ENCODE measurements at regions not wholly inside any gene's neighbourhood (a gene's known extent, or its start where the extent isn't known, plus 50 kb on each side); places are given as distances from the start of the nearest gene placed in this dataset.

- Histone ChIP-seq H2BK15ac (ENCODE audit: low read depth, low read length) (no peak overlapping the region), H2AK5ac (ENCODE audit: insufficient read length, low read length) (no peak overlapping the region), H4K91ac (ENCODE audit: insufficient read length, low read depth, low read length) (no peak overlapping the region), H4K5ac (ENCODE audit: insufficient read length, low read depth, low read length) (no peak overlapping the region), H3K56ac (ENCODE audit: insufficient read length, low read depth, low read length) (no peak overlapping the region), H3K27me3 (ENCODE audit: insufficient read depth, low read length) (no peaks in the 10 kb centered on the region), H4K20me1 (ENCODE audit: control insufficient read depth, insufficient read depth, insufficient read length) (no peaks in the 10 kb centered on the region), H3K27ac (ENCODE audit: insufficient read length, low read depth, low read length) (no peak overlapping the region), H2BK20ac (ENCODE audit: low read depth, low read length, poor library complexity, severe bottlenecking) (no peak overlapping the region), H3T11ph (ENCODE audit: low read length) (no peak overlapping the region), H3K4me1 (ENCODE audit: insufficient read depth, low read length) (no peaks in the 10 kb centered on the region), H2BK120ac (ENCODE audit: low read depth, low read length, poor library complexity, severe bottlenecking) (no peak overlapping the region), H2BK5ac (ENCODE audit: insufficient read length, low read length) (no peak overlapping the region), H3K14ac (ENCODE audit: insufficient read depth, low read length) (no peak overlapping the region), H3K23me2 (ENCODE audit: insufficient read length, low read depth, low read length, poor library complexity, severe bottlenecking) (no peaks in the 10 kb centered on the region), H2BK12ac (ENCODE audit: insufficient read length, low read depth, low read length) (no peak overlapping the region), H3K4ac (ENCODE audit: low read depth, low read length) (no peak overlapping the region), H3K79me1 (ENCODE audit: insufficient read depth, low read depth, low read length, poor library complexity, severe bottlenecking) (no peaks in the 10 kb centered on the region), H3K79me2 (ENCODE audit: insufficient read depth, low read length) (no peaks in the 10 kb centered on the region), H3K18ac (ENCODE audit: insufficient read length, low read depth, low read length) (no peak overlapping the region), H3K4me2 (ENCODE audit: insufficient read depth, insufficient read length, low read length) (no peak overlapping the region), H3K23ac (ENCODE audit: insufficient read length, low read depth, low read length) (no peak overlapping the region), H3K9ac (ENCODE audit: extremely low read depth, insufficient read length, low read length) (no peak overlapping the region), H3K9me3 (ENCODE audit: control insufficient read depth, low read depth, low read length) (peaks cover 4% of the 10 kb centered on the region), H2AFZ (ENCODE audit: low read length) (no peak overlapping the region), H4K8ac (replicated peaks; ENCODE audit: insufficient read length, low read depth, low read length) (no peak overlapping the region)
- Mint-ChIP-seq H3K36me3 (ENCODE audit: insufficient read depth in 1 of 3, low read depth in 3 of 3) (peaks cover 3 to 9% (median 7%) of the 10 kb centered on the region in 3 experiments; a peak in 5 of 7 replicates), H3K4me3 (no peak overlapping the region), H3K27me3 (ENCODE audit: low read depth) (0 out of 2 replicates have a peak, but pooled peaks cover 2% of the 10 kb centered on the region), H3K9me3 (peaks cover 4 to 26% of the 10 kb centered on the region in 2 experiments; a peak in 4 of 5 replicates), H3K4me1 (peaks cover 2 to 4% of the 10 kb centered on the region in 2 experiments; a peak in 2 of 4 replicates), H3K27ac (no peak overlapping the region)
- DNase-seq, result no peak
- WGBS (ENCODE audit: extremely low coverage, insufficient read length, low lambda C conversion rate), result no CpG with 5 or more reads among the region's 7 CpGs
- no peak for TF ChIP-seq CTCF (conservative IDR thresholded peaks at IDR 0.05)
These were observed 337.1 kb upstream of the GLI3 start for GRCh38 chr7:42573881-42574672.
